Esophagus muscularis mucosa (tissue), 4 donors: ENCODE measurements at regions not wholly inside any gene's neighbourhood (a gene's known extent, or its start where the extent isn't known, plus 50 kb on each side); places are given as distances from the start of the nearest gene placed in this dataset.

Experiments
- CTCF ChIP-seq, 3 experiments: fragments of 200-600 bp in 2 of 3; fragments of 450-650 bp in 1 of 3; sonication (generic) in 2 of 3; IDR thresholded peaks; one replicate each; pipeline ENCODE4 v1.5.1; 2017 to 2019; ENCODE audit warnings: antibody characterized with exemption in 3 of 3, mild to moderate bottlenecking in 2 of 3, moderate library complexity in 1 of 3
- EP300 ChIP-seq: sonication (generic); formaldehyde crosslinking; IDR thresholded peaks from one replicate; pipeline ENCODE4 v1.6.1; 2017; ENCODE audit warnings: antibody characterized with exemption
- POLR2A ChIP-seq: fragments of 450-650 bp; IDR thresholded peaks from one replicate; pipeline ENCODE4 v1.6.1; 2017; ENCODE audit warnings: antibody characterized with exemption, moderate library complexity, mild to moderate bottlenecking, low read depth
- POLR2AphosphoS5 ChIP-seq, 2 donors: sonication (generic); formaldehyde crosslinking; IDR thresholded peaks; one replicate each; pipeline ENCODE4 v1.6.1; 2017; ENCODE audit warnings: antibody characterized with exemption in 2 of 2

GRCh38 chr11:79834015-79834414 lies 393.2 kb upstream of the TENM4 start:
- TF ChIP-seq EP300 (no peak), CTCF (IDR thresholded peaks at IDR 0.05) (no peak), POLR2A (no peak), POLR2AphosphoS5 (IDR thresholded peaks at IDR 0.05) (no peak)
